PC-9 (cell line): ENCODE measurements at regions not wholly inside any gene's neighbourhood (a gene's known extent, or its start where the extent isn't known, plus 50 kb on each side); places are given as distances from the start of the nearest gene placed in this dataset.

Source experiments
- CTCF ChIP-seq: fragments of 200-600 bp; sonication (generic); conservative IDR thresholded peaks from 2 replicates; pipeline ENCODE4 v1.6.1; 2017; ENCODE audit warnings: mixed run types, antibody characterized with exemption, mild to moderate bottlenecking, moderate library complexity
- EZH2 ChIP-seq: fragments of 200-600 bp; sonication (generic); IDR thresholded peaks from 2 replicates; pipeline ENCODE4 v1.8.0; 2017; ENCODE audit warnings: antibody characterized with exemption, low read depth

GRCh38 chr2:224241001-224241400 is 160.9 kb downstream of the FAM124B start:
- TF ChIP-seq EZH2: no peak
- no peak for TF ChIP-seq CTCF
